ENCODE measurements at regions not wholly inside any gene's neighbourhood (a gene's known extent, or its start where the extent isn't known, plus 50 kb on each side); places are given as distances from the start of the nearest gene placed in this dataset.

DNA sequence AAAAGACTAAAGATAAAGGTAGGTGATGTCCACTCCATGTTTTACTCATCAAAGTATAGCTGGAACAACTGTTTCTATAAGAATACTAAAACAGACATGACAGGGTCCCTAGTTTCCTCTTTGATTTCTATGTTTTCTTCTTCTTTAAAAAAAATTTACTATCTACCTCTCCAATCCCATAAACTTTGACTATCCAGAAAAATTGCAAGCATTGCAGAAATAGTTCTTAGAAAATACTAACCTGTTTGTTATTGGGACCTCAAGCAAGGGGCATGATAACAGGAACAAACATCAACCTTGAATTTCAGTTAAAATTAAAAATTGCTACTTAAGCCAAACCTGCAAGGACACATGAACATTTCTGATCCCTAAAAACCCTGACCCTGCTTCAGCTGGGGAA lies 1226.5 kb downstream of the C4orf33 start:
- no peak for DNase-seq
- no peak overlapping the region for H2BK120ac ChIP-seq (ENCODE audit: insufficient read depth, low read length, poor library complexity)
- H3K27me3 ChIP-seq (ENCODE audit: insufficient read depth, low read length), result no peaks in the 10 kb centered on the region
- H3K4me3 ChIP-seq (ENCODE audit: low read depth, low read length), result no peak overlapping the region
- no peak overlapping the region for H2AK5ac ChIP-seq (ENCODE audit: low read length)
- H4K8ac ChIP-seq (ENCODE audit: low read depth, low read length), result no peak overlapping the region
- no peak overlapping the region for H3K9ac ChIP-seq (ENCODE audit: low read length)
- H2BK5ac ChIP-seq (ENCODE audit: low read depth, low read length, poor library complexity), result no peak overlapping the region
- H3K23ac ChIP-seq (ENCODE audit: low read length), result no peak overlapping the region
- H3K79me1 ChIP-seq (ENCODE audit: low read length), result no peaks in the 10 kb centered on the region
- no peak overlapping the region for H4K91ac ChIP-seq (ENCODE audit: low read depth, low read length)
- no peak overlapping the region for H3K18ac ChIP-seq (ENCODE audit: low read length)
- no peaks in the 10 kb centered on the region for H3K36me3 ChIP-seq (ENCODE audit: control insufficient read depth in 1 of 2, insufficient read depth in 2 of 2, low read length in 2 of 2)
- no peak overlapping the region for H3K14ac ChIP-seq (ENCODE audit: low read length)
- no peak overlapping the region for H3K4ac ChIP-seq (ENCODE audit: low read depth, low read length)
- H3K4me2 ChIP-seq (ENCODE audit: low read length), result no peak overlapping the region
- H3K79me2 ChIP-seq (ENCODE audit: control insufficient read depth, insufficient read depth, low read length, poor library complexity), result no peaks in the 10 kb centered on the region
- no peaks in the 10 kb centered on the region for H3K4me1 ChIP-seq (ENCODE audit: control insufficient read depth in 1 of 2, insufficient read depth in 2 of 2, low read length in 2 of 2)
- H4K12ac ChIP-seq (ENCODE audit: low read depth, low read length), result no peak overlapping the region
- no peak overlapping the region for H2AFZ ChIP-seq (ENCODE audit: insufficient read depth, low read length, poor library complexity)
- H2BK12ac ChIP-seq (ENCODE audit: low read length), result no peak overlapping the region
- H3K9me3 ChIP-seq (ENCODE audit: insufficient read depth, low read depth, low read length), result no peaks in the 10 kb centered on the region
- H3K27ac ChIP-seq (ENCODE audit: low read depth, low read length), result no peak overlapping the region

DNA sequence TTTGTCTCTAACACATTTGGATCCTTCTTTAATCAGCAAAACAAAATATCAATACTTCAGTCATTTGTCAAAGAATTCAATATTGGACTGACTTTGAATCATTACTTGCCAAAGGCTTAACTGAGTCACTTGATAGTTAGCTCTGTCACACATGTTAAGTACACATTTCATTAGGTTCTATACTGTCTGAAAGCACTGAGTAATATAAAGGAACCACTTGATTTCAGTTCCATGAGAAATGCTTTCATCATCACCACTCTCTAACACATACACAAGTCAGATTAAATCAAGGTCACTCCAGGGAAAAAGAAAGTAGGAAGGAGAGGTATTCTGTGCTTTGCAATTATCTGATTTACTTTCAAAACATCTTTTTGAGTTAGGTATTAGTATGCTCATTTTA lies 1233.1 kb downstream of the C4orf33 start:
- Histone ChIP-seq H3K9me3 (ENCODE audit: insufficient read depth, low read depth, low read length) (no peaks in the 10 kb centered on the region), H3K4me2 (ENCODE audit: low read length) (no peak overlapping the region)

DNA sequence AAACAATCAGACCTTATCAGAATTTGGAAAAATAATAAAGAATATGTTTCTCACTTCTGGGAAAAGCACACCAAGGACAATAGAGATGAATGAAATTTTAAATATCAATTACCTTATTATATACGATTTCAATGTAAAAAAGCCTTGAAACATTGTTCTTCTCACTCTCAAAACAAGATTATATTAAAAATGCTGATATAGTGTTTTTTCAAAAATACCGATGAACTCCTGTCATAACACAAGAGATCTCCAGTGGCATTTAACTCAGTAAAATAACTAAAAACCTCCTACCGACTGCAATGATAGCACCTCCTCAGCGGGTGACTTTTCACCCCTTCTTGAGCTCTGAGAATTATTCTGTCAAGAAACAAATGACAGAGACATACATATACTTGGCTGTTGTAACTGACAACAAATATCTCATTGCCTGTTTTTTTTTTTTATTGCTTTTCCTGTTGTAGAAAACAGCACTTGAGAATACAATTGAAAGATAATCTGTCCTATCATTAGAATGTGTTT lies 1237.3 kb downstream of the C4orf33 start:
- Histone ChIP-seq H3K23ac (ENCODE audit: low read length) (no peak overlapping the region), H3K36me3 (ENCODE audit: control insufficient read depth in 1 of 2, insufficient read depth in 2 of 2, low read length in 2 of 2) (no peaks in the 10 kb centered on the region), H2AFZ (ENCODE audit: insufficient read depth, low read length, poor library complexity) (no peak overlapping the region), H3K4me2 (ENCODE audit: low read length) (no peak overlapping the region), H3K4me1 (ENCODE audit: control insufficient read depth in 1 of 2, insufficient read depth in 2 of 2, low read length in 2 of 2) (peaks cover 5 to 11% of the 10 kb centered on the region in 2 experiments), H2BK120ac (ENCODE audit: insufficient read depth, low read length, poor library complexity) (no peak overlapping the region), H4K12ac (ENCODE audit: low read depth, low read length) (no peak overlapping the region), H3K79me1 (ENCODE audit: low read length) (peaks cover 8% of the 10 kb centered on the region), H4K91ac (ENCODE audit: low read depth, low read length) (no peak overlapping the region), H4K8ac (ENCODE audit: low read depth, low read length) (no peak overlapping the region), H3K18ac (ENCODE audit: low read length) (no peak overlapping the region), H2AK5ac (ENCODE audit: low read length) (no peak overlapping the region), H3K4me3 (ENCODE audit: low read depth, low read length) (no peak overlapping the region), H3K9me3 (ENCODE audit: insufficient read depth, low read depth, low read length) (no peaks in the 10 kb centered on the region), H2BK12ac (ENCODE audit: low read length) (no peak overlapping the region), H3K4ac (ENCODE audit: low read depth, low read length) (no peak overlapping the region), H3K9ac (ENCODE audit: low read length) (no peak overlapping the region), H3K27ac (ENCODE audit: low read depth, low read length) (no peak overlapping the region), H3K14ac (ENCODE audit: low read length) (no peak overlapping the region), H2BK5ac (ENCODE audit: low read depth, low read length, poor library complexity) (no peak overlapping the region), H3K79me2 (ENCODE audit: control insufficient read depth, insufficient read depth, low read length, poor library complexity) (no peaks in the 10 kb centered on the region), H3K27me3 (ENCODE audit: insufficient read depth, low read length) (no peaks in the 10 kb centered on the region)
- WGBS (ENCODE audit: extremely low coverage, insufficient coverage, insufficient read length), result no CpG with 5 or more reads among the region's 4 CpGs
- no peak for DNase-seq

More for the DNA sequence above, 1233.1 kb downstream of the C4orf33 start:
- Histone ChIP-seq H4K8ac (ENCODE audit: low read depth, low read length) (no peak overlapping the region), H2AK5ac (ENCODE audit: low read length) (no peak overlapping the region), H4K12ac (ENCODE audit: low read depth, low read length) (no peak overlapping the region), H3K27me3 (ENCODE audit: insufficient read depth, low read length) (no peaks in the 10 kb centered on the region), H3K9ac (ENCODE audit: low read length) (no peak overlapping the region), H3K36me3 (ENCODE audit: control insufficient read depth in 1 of 2, insufficient read depth in 2 of 2, low read length in 2 of 2) (no peaks in the 10 kb centered on the region), H3K4me1 (ENCODE audit: control insufficient read depth in 1 of 2, insufficient read depth in 2 of 2, low read length in 2 of 2) (no peaks in the 10 kb centered on the region), H2BK120ac (ENCODE audit: insufficient read depth, low read length, poor library complexity) (no peak overlapping the region), H3K27ac (ENCODE audit: low read depth, low read length) (no peak overlapping the region), H2BK12ac (ENCODE audit: low read length) (no peak overlapping the region), H2AFZ (ENCODE audit: insufficient read depth, low read length, poor library complexity) (no peak overlapping the region), H3K23ac (ENCODE audit: low read length) (no peak overlapping the region), H3K14ac (ENCODE audit: low read length) (no peak overlapping the region), H3K4me3 (ENCODE audit: low read depth, low read length) (no peak overlapping the region), H4K91ac (ENCODE audit: low read depth, low read length) (no peak overlapping the region), H3K79me2 (ENCODE audit: control insufficient read depth, insufficient read depth, low read length, poor library complexity) (no peaks in the 10 kb centered on the region), H3K18ac (ENCODE audit: low read length) (no peak overlapping the region), H3K4ac (ENCODE audit: low read depth, low read length) (no peak overlapping the region), H2BK5ac (ENCODE audit: low read depth, low read length, poor library complexity) (no peak overlapping the region), H3K79me1 (ENCODE audit: low read length) (no peaks in the 10 kb centered on the region)
- no peak for DNase-seq

DNA sequence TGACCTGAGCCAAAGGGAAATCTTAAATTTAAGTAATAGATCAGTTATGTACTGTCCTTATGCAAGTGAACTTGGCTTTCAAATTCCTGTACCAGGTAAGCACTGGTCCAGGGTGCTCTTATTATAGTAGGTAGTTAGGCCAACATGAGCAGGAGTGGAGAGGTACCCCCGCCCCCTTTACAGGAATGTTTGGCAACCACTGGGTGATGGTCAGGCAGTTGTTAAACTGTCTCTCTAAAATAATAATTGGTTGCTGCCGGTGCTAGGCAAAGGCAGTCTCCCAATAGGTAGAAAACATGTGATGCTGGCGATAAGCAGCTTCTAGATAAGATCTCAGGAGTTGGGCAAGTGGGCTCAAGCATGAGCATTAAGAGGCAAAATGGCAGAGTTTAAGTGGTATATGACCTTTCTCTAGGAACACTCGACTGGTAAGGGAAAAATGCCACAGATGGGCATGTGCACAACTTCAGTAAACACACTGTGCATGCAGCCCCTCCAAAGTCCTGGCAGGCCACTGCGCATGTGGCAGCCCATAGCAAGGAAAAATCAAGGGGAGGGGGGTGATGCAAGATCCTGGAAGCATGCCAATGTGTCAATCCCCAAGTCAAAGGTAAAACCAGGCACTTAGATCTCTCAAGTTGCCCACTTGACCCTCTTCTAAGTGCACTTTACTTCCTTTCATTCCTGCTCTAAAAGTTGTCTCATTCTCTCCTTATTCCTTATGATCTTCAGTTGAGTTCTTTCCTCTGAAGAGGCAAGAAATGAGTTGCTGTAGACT lies 1239.7 kb downstream of the C4orf33 start:
- H3K18ac ChIP-seq (ENCODE audit: low read length), result no peak overlapping the region
- H3K79me1 ChIP-seq (ENCODE audit: low read length), result peaks cover 8% of the 10 kb centered on the region
- peak overlapping the region; percentile 58 for H3K27ac ChIP-seq (ENCODE audit: low read depth, low read length)
- H2BK5ac ChIP-seq (ENCODE audit: low read depth, low read length, poor library complexity), result peak overlapping the region; percentile 59
- H4K8ac ChIP-seq (ENCODE audit: low read depth, low read length), result no peak overlapping the region
- no peaks in the 10 kb centered on the region for H3K79me2 ChIP-seq (ENCODE audit: control insufficient read depth, insufficient read depth, low read length, poor library complexity)
- H2AK5ac ChIP-seq (ENCODE audit: low read length), result no peak overlapping the region
- H3K4me3 ChIP-seq (ENCODE audit: low read depth, low read length), result no peak overlapping the region
- no peaks in the 10 kb centered on the region for H3K36me3 ChIP-seq (ENCODE audit: control insufficient read depth in 1 of 2, insufficient read depth in 2 of 2, low read length in 2 of 2)
- no peak overlapping the region for H3K4ac ChIP-seq (ENCODE audit: low read depth, low read length)
- H3K4me1 ChIP-seq (ENCODE audit: control insufficient read depth in 1 of 2, insufficient read depth in 2 of 2, low read length in 2 of 2), result peaks cover 5 to 11% of the 10 kb centered on the region in 2 experiments
- H3K9me3 ChIP-seq (ENCODE audit: insufficient read depth, low read depth, low read length), result no peaks in the 10 kb centered on the region
- no peak overlapping the region for H3K23ac ChIP-seq (ENCODE audit: low read length)
- no peak overlapping the region for H4K12ac ChIP-seq (ENCODE audit: low read depth, low read length)
- peak overlapping the region; percentile 69 for H2BK120ac ChIP-seq (ENCODE audit: insufficient read depth, low read length, poor library complexity)
- H3K27me3 ChIP-seq (ENCODE audit: insufficient read depth, low read length), result no peaks in the 10 kb centered on the region
- no peak overlapping the region for H3K9ac ChIP-seq (ENCODE audit: low read length)
- peak overlapping the region; percentile 28 for H4K91ac ChIP-seq (ENCODE audit: low read depth, low read length)
- no peak overlapping the region for H3K14ac ChIP-seq (ENCODE audit: low read length)
- no peak overlapping the region for H3K4me2 ChIP-seq (ENCODE audit: low read length)
- H2BK12ac ChIP-seq (ENCODE audit: low read length), result peak overlapping the region; percentile 79
- peak in 1 of 2 donors; percentile 29 for DNase-seq
- WGBS (ENCODE audit: extremely low coverage, insufficient coverage, insufficient read length), result no CpG with 5 or more reads among the region's 5 CpGs
- no peak overlapping the region for H2AFZ ChIP-seq (ENCODE audit: insufficient read depth, low read length, poor library complexity)
